Ectodermal cell (in vitro differentiated cells): ENCODE measurements at regions not wholly inside any gene's neighbourhood (a gene's known extent, or its start where the extent isn't known, plus 50 kb on each side); places are given as distances from the start of the nearest gene placed in this dataset.
"Not testable (repeated sequence)": the region's sequence is repeated elsewhere in the genome, so short reads cannot be mapped to it uniquely, and the experiment has no call there.

Experiments used
- H3K27ac ChIP-seq: 2 replicates; pipeline ENCODE4 v1.7.0; 2013; ENCODE audit warnings: mild to moderate bottlenecking, low read depth, low read length; ENCODE audit not compliant: insufficient read depth, poor library complexity, severe bottlenecking
- H3K27me3 ChIP-seq: 2 replicates; pipeline ENCODE4 v1.7.0; 2013; ENCODE audit warnings: mild to moderate bottlenecking, low read length; ENCODE audit not compliant: insufficient read depth, control insufficient read depth, poor library complexity, severe bottlenecking
- H3K36me3 ChIP-seq: one replicate; pipeline ENCODE4 v1.7.0; 2013; ENCODE audit warnings: low read length; ENCODE audit not compliant: control insufficient read depth, insufficient read depth
- H3K4me1 ChIP-seq: one replicate; pipeline ENCODE4 v1.7.0; 2013; ENCODE audit warnings: low read length; ENCODE audit not compliant: control insufficient read depth, insufficient read depth
- H3K4me3 ChIP-seq: 2 replicates; pipeline ENCODE4 v1.7.0; 2013; ENCODE audit warnings: low read depth, low read length, control low read depth; ENCODE audit not compliant: insufficient read depth
- H3K9me3 ChIP-seq: 2 replicates; pipeline ENCODE4 v1.7.0; 2013; ENCODE audit warnings: mild to moderate bottlenecking, low read length, moderate library complexity; ENCODE audit not compliant: control insufficient read depth
- WGBS, 2 experiments: methylation state at CpG; one replicate each; pipeline ENCODE4 v1.1.7; 2013; ENCODE audit warnings: missing lambda C conversion rate in 2 of 2; 5-methylcytosine and 5-hydroxymethylcytosine counted together

GRCh38 chr9:85792057-85792456, 50.3 kb upstream of the AGTPBP1 start:
- H3K4me3 ChIP-seq, H3K27ac ChIP-seq, H3K36me3 ChIP-seq, H3K4me1 ChIP-seq, H3K27me3 ChIP-seq, H3K9me3 ChIP-seq: not testable (repeated sequence)
- WGBS, 2 experiments: 100% methylated on average over 1 of the region's 2 CpGs

- H3K36me3 ChIP-seq, H3K9me3 ChIP-seq, H3K4me3 ChIP-seq, H3K27ac ChIP-seq, H3K27me3 ChIP-seq, H3K4me1 ChIP-seq: not testable (repeated sequence)
- WGBS, 2 experiments: 82 to 85% methylated on average over 6 of the region's 6 CpGs
Measured at GRCh38 chr9:85802978-85803695, 61.4 kb upstream of the AGTPBP1 start.

- H3K36me3 ChIP-seq, H3K27me3 ChIP-seq, H3K9me3 ChIP-seq, H3K4me1 ChIP-seq, H3K27ac ChIP-seq: not testable (repeated sequence)
- WGBS, 2 experiments: 1 to 2% methylated on average over 16 of the region's 16 CpGs
- H3K4me3 ChIP-seq: peak overlapping the region; percentile 70
Measured at GRCh38 chr9:85804847-85805133, 63.0 kb upstream of the AGTPBP1 start.

- WGBS, 2 experiments: 0% methylated on average over 104 to 107 of the region's 111 CpGs
- not testable (repeated sequence) for H3K4me1 ChIP-seq, H3K27me3 ChIP-seq, H3K9me3 ChIP-seq, H3K36me3 ChIP-seq
- peak overlapping the region; percentile 67 for H3K27ac ChIP-seq
- H3K4me3 ChIP-seq: peak overlapping the region; percentile 70
Measured at GRCh38 chr9:85805134-85806005, 63.6 kb upstream of the AGTPBP1 start.

GRCh38 chr9:85808329-85808728, 66.6 kb upstream of the AGTPBP1 start:
- H3K36me3 ChIP-seq, H3K9me3 ChIP-seq, H3K27ac ChIP-seq, H3K4me1 ChIP-seq, H3K27me3 ChIP-seq, H3K4me3 ChIP-seq: not testable (repeated sequence)
- 94 to 96% methylated on average over 2 of the region's 2 CpGs for WGBS, 2 experiments

GRCh38 chr9:85813388-85813787, 71.6 kb upstream of the AGTPBP1 start:
- H3K9me3 ChIP-seq, H3K27me3 ChIP-seq, H3K36me3 ChIP-seq, H3K27ac ChIP-seq, H3K4me1 ChIP-seq, H3K4me3 ChIP-seq: not testable (repeated sequence)
- 100% methylated on average over 1 of the region's 2 CpGs; no CpG with 5 or more reads in 1 of the 2 experiments for WGBS, 2 experiments

DNA sequence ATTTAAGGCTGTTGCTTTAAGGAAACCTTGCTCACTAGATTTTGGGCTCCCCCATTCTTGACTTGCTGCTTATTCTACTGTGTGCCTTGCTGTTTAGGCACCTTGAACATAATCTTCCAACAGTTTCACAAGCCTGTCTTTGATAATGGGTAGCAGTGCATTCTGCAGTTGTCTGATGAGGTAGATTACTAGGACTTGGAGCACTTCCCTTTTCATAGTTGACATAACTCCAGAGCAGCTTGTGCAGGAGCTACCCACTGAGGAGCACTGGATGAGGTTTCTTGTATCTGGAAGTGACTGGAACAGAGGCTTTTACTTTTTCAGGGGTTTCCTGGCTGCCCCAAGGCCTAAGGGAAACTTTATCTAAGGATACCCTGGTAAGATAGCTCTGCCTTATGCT, 73.0 kb upstream of the AGTPBP1 start:
- not testable (repeated sequence) for H3K4me1 ChIP-seq, H3K27ac ChIP-seq, H3K9me3 ChIP-seq, H3K27me3 ChIP-seq, H3K36me3 ChIP-seq, H3K4me3 ChIP-seq

DNA sequence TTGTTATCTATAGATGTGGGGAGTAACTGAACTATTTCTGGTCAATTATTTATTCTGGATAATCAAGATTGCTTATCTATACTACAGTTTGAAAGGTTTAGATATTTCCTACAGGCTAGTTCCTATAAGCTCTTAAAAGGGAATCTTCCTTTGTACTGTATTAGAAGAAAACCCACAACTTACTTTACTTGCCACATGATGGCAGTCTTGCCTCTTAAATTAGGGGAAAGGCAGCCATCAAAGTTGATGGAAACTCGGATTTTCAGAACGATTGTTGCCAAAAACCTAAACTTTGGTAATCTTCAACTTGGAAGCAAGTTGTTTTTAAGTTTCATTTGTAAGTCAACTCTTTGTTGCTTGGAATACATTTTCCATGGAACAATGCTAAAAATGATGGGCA, 77.2 kb upstream of the AGTPBP1 start:
- H3K4me1 ChIP-seq, H3K27me3 ChIP-seq, H3K4me3 ChIP-seq, H3K9me3 ChIP-seq, H3K27ac ChIP-seq, H3K36me3 ChIP-seq: not testable (repeated sequence)
- WGBS, 2 experiments: 39 to 55% methylated on average over 2 of the region's 2 CpGs

- H3K9me3 ChIP-seq, H3K27ac ChIP-seq, H3K36me3 ChIP-seq, H3K4me3 ChIP-seq, H3K27me3 ChIP-seq, H3K4me1 ChIP-seq: not testable (repeated sequence)
- WGBS, 2 experiments: 93 to 97% methylated on average over 4 of the region's 5 CpGs
Measured at GRCh38 chr9:85820598-85820997, 78.8 kb upstream of the AGTPBP1 start.

- not testable (repeated sequence) for H3K4me1 ChIP-seq, H3K36me3 ChIP-seq, H3K27ac ChIP-seq, H3K27me3 ChIP-seq, H3K9me3 ChIP-seq, H3K4me3 ChIP-seq
- 69 to 80% methylated on average over 1 of the region's 1 CpG for WGBS, 2 experiments
Measured at GRCh38 chr9:85824949-85825348, 83.2 kb upstream of the AGTPBP1 start.
